HG03521 (cell line): ENCODE measurements at regions not wholly inside any gene's neighbourhood (a gene's known extent, or its start where the extent isn't known, plus 50 kb on each side); places are given as distances from the start of the nearest gene placed in this dataset.
"Not testable (repeated sequence)": the region's sequence is repeated elsewhere in the genome, so short reads cannot be mapped to it uniquely, and the experiment has no call there.

Source experiments
- ATAC-seq: cut with Tn5 transposase; IDR thresholded peaks from one replicate; pipeline ENCODE4 v1.9.1; 2021; ENCODE audit warnings: mild to moderate bottlenecking, moderate library complexity; ENCODE audit not compliant: unreplicated experiment

GRCh38 chr5:173496129-173496882 is 120.1 kb downstream of the BOD1 start:
- no peak for ATAC-seq

DNA sequence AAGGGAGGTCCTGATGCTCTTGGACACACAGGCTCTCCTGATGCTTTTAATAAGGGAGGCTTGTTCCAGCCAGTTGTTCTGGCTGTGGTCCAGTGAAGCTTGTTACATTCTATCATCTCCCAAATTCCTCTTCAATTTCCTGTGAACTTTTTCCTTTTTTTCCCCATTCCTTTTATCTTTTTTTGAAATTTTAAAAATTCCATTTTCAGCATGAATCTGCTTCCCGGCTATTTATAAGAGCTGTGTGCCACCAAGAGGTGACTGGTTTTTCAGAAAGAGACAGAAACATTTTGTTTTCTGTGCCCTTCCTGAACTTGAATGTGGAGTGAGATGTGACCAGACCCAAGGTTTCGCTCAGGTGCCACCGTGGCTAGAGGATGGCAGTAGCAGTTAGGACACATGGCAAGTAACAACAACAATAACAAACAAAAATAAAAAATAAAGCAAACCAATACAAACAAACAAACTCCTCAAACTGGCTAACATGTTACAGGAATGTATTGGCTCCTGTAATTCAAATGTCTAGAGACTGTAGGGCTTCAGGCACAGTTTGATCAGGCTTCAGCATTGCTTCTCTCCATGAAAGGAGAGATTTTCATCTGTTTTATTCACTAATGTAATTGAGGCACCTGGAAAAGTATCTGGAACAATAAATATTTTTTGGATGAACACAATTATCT is 121.1 kb downstream of the BOD1 start:
- no peak for ATAC-seq

- ATAC-seq, result no peak
These were observed 122.0 kb downstream of the BOD1 start for GRCh38 chr5:173494446-173494845.

DNA sequence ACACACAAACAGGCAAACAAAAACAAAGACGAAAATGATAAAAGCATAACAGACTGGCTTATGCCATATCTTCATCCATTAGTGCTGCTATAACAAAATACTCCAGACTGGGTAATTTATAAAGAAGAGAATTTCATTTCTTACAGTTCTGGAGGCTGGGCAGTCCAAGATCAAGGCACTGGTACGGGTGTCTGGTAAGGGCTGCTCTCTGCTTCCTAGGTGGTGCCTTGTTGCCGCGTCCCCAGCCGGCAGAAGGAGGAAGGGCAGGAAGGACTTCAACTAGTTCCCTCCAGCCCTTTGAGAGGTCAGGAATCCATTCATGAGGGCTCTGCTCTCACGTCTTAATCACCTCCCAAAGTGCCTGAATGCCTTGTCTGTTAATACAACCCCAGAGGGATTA is 122.6 kb downstream of the BOD1 start:
- no peak for ATAC-seq

GRCh38 chr5:173493040-173493439 is 123.4 kb downstream of the BOD1 start:
- ATAC-seq, result no peak

GRCh38 chr5:173490681-173491080 is 125.8 kb downstream of the BOD1 start:
- ATAC-seq, result no peak

- ATAC-seq, result no peak
These were observed 128.3 kb downstream of the BOD1 start for GRCh38 chr5:173488144-173488543.

DNA sequence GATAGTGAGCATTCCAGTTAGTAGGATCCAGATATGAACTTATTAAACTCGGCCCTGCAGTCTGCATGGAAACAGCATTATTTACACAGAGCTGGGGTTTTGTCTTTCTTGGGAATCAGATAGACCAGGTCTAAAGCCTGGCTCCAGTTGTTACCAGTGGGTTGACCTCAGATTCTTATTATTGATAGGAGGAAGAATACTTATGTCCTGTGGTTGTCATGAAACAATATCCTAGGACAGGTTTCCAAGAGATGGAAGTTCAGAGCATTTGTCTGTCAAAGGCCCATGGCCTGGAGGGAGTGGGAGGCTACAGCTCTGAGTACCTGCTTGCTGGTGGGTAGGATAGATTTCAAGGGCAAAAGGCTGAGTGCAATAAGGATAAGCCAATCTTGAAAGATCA is 129.2 kb downstream of the BOD1 start:
- no peak for ATAC-seq

DNA sequence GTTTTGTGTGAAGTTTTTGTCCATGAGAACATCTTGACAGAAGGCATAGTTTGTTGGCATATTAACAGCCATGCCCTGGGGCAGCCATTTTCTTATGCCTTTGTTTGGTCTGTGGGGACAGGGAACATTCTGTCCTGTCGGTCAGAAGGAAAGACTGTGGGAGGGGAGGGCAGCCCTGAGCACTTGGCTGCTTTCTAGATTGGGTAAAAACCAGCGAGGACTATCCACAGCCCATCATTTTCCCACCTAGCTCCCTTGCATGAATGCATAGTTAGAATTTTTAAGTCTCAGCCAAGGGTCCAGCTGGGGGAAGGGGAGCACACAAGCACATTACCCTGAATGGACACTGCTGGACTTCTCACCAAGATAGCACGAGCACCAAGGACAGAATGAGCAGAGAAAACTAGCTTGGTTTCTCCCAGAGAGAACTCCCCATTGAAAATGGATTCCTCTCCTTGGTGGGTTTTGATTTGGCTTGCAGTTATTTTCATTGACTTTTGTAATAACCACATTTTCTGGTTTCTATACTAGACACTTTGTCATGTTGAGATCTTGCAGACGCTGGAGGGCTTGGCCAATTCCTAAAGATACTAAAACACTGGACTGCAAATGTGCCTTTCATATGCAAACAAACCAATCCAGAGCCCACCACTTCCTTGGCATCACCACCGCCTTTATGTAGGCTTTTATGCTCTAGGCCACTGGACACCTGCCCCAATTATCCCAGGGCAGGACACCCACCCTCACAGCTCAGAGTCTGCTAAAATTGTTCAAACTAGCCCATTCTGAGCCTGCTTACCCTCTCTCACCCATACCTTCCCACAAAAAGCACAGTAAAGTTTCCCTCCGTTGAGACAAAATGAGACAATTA is 129.9 kb downstream of the BOD1 start:
- no peak for ATAC-seq

- ATAC-seq, result no peak
These were observed 131.9 kb downstream of the BOD1 start for GRCh38 chr5:173484569-173484968.

DNA sequence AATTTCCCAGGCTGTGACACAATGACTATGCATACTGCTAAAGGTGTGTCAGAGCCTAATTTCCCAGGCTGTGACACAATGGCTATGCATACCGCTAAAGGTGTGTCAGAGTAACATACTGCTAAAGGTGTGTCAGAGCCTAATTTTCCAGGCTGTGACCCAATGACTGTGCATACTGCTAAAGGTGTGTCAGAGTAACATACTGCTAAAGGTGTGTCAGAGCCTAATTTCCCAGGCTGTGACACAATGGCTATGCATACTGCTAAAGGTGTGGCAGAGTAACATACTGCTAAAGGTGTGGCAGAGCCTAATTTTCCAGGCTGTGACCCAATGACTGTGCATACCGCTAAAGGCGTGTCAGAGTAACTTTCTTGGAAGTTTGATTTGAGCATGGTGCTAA is 132.9 kb downstream of the BOD1 start:
- ATAC-seq, result not testable (repeated sequence)

DNA sequence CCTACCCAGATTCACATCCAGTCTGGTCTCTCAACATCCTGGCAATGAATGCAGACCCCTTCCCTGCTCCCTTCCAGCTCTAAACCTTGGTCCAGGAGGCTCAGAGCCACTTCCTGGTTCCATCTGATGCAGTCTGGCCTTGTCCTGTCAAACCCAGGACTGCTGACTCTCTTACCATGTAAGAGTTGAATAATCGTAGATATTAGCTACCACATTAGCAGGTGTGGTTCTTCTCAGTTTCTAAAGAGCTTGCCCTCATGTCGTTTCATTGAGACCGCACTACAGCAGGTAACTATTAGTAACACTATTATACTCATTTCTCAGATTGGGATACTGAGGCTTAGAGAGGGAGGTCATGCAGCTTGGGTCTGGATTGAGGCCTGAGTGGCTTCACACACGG is 133.3 kb downstream of the BOD1 start:
- no peak for ATAC-seq

GRCh38 chr5:173481821-173482220 is 134.6 kb downstream of the BOD1 start:
- no peak for ATAC-seq

GRCh38 chr5:173480896-173481295 is 135.6 kb downstream of the BOD1 start:
- no peak for ATAC-seq

- no peak for ATAC-seq
These were observed 136.7 kb downstream of the BOD1 start for GRCh38 chr5:173479711-173480110.

- no peak for ATAC-seq
These were observed 139.0 kb downstream of the BOD1 start for GRCh38 chr5:173477345-173478040.

GRCh38 chr5:173475780-173476179 is 140.7 kb downstream of the BOD1 start:
- no peak for ATAC-seq

- no peak for ATAC-seq
These were observed 141.6 kb downstream of the BOD1 start for GRCh38 chr5:173474881-173475287.

- no peak for ATAC-seq
These were observed 143.2 kb downstream of the BOD1 start for GRCh38 chr5:173473288-173473687.

- ATAC-seq, result no peak
These were observed 143.6 kb downstream of the BOD1 start for GRCh38 chr5:173472784-173473278.

DNA sequence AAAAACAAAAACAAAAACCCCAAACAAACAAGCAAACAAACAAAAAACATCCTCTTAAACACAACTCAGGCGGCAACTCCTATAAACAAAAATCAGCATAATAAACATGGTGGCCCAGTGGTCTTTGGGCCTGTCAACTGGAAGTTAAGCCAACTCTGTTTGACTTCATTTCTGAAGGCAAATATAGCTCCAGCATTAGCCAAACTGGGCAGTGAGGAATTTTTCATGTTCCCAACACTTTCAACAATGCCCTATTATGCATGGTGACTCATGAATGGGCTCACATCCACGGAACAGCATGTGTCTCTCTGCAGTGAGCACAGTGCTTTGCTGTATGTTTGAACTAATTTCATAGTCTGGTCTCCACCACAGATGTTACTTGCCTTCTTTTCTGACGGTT is 143.9 kb upstream of the STC2 start:
- ATAC-seq, result no peak
